Heart left ventricle (tissue), 13 donors: ENCODE measurements at regions not wholly inside any gene's neighbourhood (a gene's known extent, or its start where the extent isn't known, plus 50 kb on each side); places are given as distances from the start of the nearest gene placed in this dataset.
"Not testable (repeated sequence)": the region's sequence is repeated elsewhere in the genome, so short reads cannot be mapped to it uniquely, and the experiment has no call there.

Source experiments
- CTCF ChIP-seq, 12 donors: fragments of 200-600 bp; sonication (generic) in 4 of 12; IDR thresholded peaks; one replicate each; pipeline versions ENCODE4 v1.5.0 to v1.8.0; 2018 to 2022; ENCODE audit warnings: antibody characterized with exemption in 12 of 12, mild to moderate bottlenecking in 5 of 12
- POLR2A ChIP-seq, 2 donors: fragments of 450-650 bp; IDR thresholded peaks; one replicate each; pipeline ENCODE4 v1.6.1; 2017; ENCODE audit warnings: antibody characterized with exemption in 2 of 2, mild to moderate bottlenecking in 2 of 2, moderate library complexity in 2 of 2
- donor health status: ischemic (EF 13 %, LVEDD 7.1; RV severe dilation, severe dysfunction).
- donor health status: DM: no; HTN: yes; CAD: no.
- donor health status: DM: no; HTN: no; CAD: no.
- donor health status: ischemic (EF 25% LVEDD 6.9; RV normal size, moderate dysfunction).
- donor health status: ischemic (EF 25% LVEDD 5.7; RV mildly dilated, moderate dysfunction).
- donor health status: ischemic (EF 35%, LVEDD 5.7; RV mildly dilated, moderate dysfunction).
- donor health status: nonischemic (EF 11% LVEDD 7.7; RV severe dilation, severe dysfunction).
- donor health status: DM: yes; HTN: yes; CAD: no.
- donor health status: PGD.
- donor health status: ischemic (EF 29% LVEDD 5.4; RV normal size, mild dysfunction).
- donor health status: nonischemic (EF 23%, LVEDD 6.1; RV moderate dilation, normal function).

- TF ChIP-seq CTCF, POLR2A (IDR thresholded peaks at IDR 0.05): not testable (repeated sequence)
Observed at GRCh38 chr4:4045823-4046222, 180.9 kb downstream of the OTOP1 start.
